ENCODE measurements at regions not wholly inside any gene's neighbourhood (a gene's known extent, or its start where the extent isn't known, plus 50 kb on each side); places are given as distances from the start of the nearest gene placed in this dataset.
A peak's percentile ranks its signal among the peaks of the same experiment; 100 is the strongest.

- peak; percentile 38 to 49 for DNase-seq
Measured at GRCh38 chr3:193780810-193781478, 187.9 kb downstream of the OPA1 start.

DNA sequence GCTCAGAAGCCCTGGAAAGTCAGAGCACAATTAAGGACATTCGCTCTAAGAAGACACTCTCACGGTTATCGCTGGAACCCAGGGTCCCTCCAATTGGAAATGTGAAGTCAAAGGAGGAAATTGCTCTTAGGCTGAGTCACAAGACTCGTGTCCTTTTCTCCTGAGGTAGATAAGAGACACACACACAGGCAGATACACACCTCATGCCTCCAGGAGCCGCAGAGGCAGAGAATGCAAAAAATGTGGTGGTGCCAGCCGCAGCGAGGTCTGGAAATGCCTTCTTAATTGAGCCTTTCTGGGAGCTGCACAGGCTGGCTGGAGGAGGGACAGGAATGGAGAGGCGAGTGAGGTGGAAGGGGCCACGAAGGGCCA lies 189.3 kb downstream of the OPA1 start:
- no peak for DNase-seq

GRCh38 chr3:193782747-193783146 lies 189.7 kb downstream of the OPA1 start:
- no peak for DNase-seq

GRCh38 chr3:193783166-193783896 lies 190.3 kb downstream of the OPA1 start:
- no peak for DNase-seq

DNA sequence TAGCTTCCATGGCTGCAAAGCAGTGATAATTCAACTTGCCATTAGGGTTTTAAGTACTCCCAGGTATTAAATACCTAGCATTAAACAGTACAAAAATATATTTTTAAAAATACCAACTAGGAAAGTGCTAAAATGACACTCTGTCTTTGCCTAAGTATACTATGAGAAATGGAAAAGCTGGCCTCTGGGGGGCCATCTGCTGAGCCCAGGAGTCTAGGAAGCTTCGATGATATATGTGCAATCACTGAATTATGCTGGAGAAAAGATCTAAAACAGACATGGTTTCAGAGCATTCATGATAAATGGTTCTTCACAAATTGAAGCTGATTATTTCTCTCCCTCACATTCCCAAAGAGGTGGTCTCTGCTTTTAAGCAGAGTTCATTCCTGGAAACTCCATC lies 191.8 kb downstream of the OPA1 start:
- no peak for DNase-seq

DNA sequence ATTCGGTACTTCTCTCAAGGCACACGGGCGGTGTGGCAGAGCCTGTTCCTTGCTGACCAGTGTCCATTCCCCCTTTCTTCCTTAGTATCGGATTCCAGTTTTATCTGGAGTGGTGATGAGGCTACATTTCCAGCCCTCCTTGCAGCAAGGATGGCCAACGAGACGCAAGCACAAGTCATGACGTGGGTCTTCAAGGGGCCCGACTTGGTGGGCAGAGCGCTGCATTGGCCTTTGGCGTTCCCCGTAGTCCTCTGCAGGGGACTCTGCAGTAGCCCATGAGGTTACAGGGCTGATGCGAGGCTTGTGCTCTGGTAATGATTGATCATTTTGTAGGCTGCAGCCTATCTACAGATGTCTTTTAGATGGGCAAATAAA lies 194.5 kb downstream of the OPA1 start:
- no peak for DNase-seq

DNA sequence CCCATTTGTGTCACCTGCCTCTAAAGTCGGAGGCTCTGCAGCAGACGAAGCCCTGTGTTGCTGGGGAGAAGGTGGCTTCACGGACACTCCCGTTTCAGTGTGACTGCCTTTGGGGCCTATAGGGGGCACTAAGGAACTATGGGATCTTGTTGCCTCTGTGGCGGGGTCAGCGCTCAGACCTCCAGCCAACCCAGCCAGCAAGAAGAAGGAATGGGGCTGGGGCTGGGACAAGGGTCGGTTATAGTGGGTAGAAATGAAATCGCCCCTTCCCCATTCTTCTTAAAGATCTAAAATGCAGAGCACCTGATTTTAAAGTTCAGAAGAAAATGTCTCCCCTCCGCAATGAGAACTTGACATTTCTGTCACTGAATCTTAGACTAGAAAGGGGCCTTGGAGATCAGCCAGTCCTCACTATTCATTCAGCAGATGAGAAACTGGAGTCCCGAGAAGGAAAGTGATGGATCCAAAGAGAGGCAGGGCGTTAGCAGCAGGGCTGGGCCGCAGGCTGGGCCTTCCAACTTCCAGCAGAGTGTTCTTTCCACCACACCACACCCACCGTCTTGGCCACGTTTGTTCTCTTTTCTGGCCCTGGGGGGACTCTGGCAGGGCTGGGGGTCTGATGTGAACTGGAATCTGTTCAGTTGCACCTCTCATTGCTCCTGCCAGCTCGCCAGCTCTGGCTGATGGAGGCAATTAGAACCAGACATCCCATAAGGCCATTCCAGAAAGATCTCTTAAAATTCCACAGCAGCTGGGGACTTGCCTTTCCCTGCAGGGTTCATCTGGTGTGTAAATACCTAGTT lies 195.4 kb downstream of the OPA1 start:
- DNase-seq: peak; percentile 40 to 59

- DNase-seq: no peak
Measured at GRCh38 chr3:193789455-193789854, 196.4 kb downstream of the OPA1 start.

GRCh38 chr3:193790086-193790990 lies 197.3 kb downstream of the OPA1 start:
- DNase-seq: no peak

- no peak for DNase-seq
Measured at GRCh38 chr3:193791041-193792032, 198.3 kb downstream of the OPA1 start.

DNA sequence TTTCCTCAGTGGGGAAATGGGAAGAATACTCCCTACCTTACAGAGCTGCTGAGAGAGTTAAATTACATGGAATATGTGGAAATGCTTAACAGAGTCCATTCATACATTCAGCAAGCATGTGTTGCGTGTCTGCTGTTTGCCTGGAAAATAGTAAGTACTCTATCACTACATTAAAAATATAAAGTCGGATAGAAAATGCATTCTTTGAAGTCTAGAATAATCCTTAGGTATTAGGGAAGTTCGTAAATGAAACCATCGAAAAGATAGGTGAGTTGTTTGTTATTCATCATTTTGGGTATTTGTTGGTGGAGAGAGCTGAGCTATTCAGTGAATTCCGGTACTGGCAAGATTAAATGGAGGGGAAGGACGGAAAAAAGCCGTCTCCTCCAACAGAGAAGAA lies 200.1 kb downstream of the OPA1 start:
- DNase-seq: no peak

DNA sequence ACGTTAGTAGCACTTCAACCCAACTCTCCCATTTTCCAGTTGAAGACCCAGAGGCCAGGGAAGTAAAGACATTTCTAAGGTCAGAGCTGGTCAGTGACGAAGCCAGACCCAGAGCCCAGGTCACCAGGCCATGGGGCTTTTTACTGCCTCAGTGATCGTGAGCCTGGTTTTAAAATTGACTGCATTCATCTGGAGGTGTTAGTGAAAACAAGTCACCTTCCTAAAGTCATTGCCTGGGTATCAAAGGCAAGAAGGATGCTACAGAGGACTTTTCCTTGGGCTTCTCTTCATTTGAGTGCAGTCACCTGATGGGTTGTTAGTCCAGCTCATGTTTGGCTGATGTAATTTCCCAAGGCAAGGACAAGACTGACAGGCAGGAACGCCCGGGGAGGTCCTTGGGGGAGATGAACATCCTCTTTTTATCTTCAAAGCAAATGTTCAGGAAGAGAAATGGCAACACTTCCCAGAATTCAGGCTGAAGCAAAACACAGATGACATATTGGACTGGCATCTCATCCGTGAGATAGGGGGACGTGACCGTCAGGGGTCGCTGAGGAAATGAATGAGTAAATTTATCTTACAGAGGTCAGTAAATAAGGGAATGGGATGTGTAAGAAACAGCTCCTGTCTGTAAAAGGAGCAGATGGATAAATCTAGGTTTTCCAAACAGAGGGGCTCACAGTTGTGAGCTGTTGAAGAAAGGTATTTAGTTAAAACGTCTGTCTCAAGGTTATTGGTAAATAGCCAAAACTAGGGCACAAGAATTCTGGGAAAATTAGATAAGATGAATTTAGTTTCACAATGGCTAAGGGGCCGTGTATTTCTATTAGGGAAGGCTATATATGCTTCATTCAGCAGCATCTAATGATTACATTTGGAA lies 201.2 kb downstream of the OPA1 start:
- DNase-seq: no peak

DNA sequence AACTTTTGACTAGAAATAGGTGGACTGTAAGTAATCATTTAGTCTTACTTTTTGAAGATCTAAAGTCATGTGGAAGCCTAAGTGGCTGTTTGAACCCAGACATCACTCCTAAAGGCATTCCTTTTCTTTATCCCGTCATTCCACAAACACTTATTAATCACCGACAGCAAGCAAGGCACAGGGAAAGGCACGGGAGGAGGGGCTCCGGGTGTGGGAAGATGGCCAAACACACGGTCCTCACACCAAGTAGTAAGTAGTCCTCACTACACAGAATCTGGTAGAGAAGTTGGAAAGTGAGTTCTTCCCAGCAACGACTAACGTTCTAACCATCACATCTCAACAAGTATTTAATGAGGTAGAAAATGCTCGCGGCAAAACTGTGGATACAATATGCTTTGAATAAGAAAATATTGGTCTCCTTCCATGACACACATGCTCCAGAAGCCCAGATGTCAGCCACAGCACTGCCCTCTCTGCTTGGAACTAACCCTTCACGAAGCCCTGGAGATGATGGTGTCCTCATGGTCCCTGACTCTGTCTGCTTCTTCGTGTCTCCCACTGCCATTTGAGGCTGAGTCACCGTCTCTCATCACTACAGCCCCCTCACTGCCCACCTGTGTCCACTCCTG lies 202.2 kb downstream of the OPA1 start:
- no peak for DNase-seq

- no peak for DNase-seq
Measured at GRCh38 chr3:193796089-193796488, 203.1 kb downstream of the OPA1 start.

- no peak for DNase-seq
Measured at GRCh38 chr3:193797566-193797965, 204.6 kb downstream of the OPA1 start.

DNA sequence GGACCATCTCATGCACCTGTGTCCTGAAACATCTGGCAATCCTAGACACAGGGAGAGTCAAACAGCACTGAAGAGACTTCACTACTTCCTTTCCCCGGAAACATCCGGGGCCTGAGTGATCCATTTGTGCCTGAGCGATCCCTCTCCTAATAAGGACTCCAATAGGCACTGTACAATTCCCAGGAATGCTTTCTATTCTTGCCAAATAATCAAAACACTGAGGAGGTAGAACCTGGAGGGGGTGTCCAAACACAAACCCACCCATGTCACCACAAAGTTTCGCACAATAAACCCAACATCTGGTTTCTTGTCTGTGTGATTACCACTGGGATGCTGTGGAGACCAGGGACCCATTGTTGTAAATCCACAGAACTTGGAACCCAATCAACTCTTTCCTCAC lies 205.0 kb downstream of the OPA1 start:
- DNase-seq: no peak

GRCh38 chr3:193800138-193801043 lies 207.4 kb downstream of the OPA1 start:
- DNase-seq: no peak

DNA sequence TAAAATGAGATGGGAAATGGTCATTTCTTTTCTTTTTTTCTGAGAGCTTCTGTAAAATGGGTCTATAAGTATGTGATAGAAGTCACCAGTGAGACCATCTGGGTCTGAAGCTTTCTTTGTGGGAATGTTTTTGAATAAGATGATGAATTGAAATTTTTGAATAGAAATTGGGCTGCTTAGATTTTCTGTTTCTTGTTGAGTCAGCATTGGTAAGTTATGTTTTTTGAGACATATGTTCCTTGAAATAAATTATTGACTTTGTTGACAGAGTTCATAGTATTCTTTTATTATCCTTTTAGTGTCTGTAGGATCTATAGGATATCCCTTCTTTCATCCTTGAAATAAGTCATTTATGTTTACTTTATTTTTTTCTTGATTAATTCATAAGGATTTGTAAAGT lies 208.1 kb downstream of the OPA1 start:
- DNase-seq: no peak

GRCh38 chr3:193803288-193803687 lies 210.3 kb downstream of the OPA1 start:
- DNase-seq: no peak

Data from SHP77 (cell line).